H1 (cell line): ENCODE measurements at regions not wholly inside any gene's neighbourhood (a gene's known extent, or its start where the extent isn't known, plus 50 kb on each side); places are given as distances from the start of the nearest gene placed in this dataset.

Experiments
- BACH1 ChIP-seq: IDR thresholded peaks from 2 replicates; pipeline ENCODE4 v1.6.1; 2012; ENCODE audit warnings: low read length, improper control_type of control experiment
- CREB1 ChIP-seq: IDR thresholded peaks from 2 replicates; pipeline ENCODE4 v1.6.1; 2012; ENCODE audit warnings: inconsistent platforms
- EZH2 ChIP-seq: fragments of 200-600 bp; sonication (generic); IDR thresholded peaks from 2 replicates; pipeline ENCODE4 v1.7.1; 2012; ENCODE audit warnings: low read depth, mild to moderate bottlenecking, moderate library complexity, low read length, inconsistent platforms; ENCODE audit not compliant: severe bottlenecking
- NRF1 ChIP-seq: IDR thresholded peaks from 2 replicates; pipeline ENCODE4 v1.6.1; 2011; ENCODE audit warnings: mild to moderate bottlenecking, low read depth, low read length, improper control_type of control experiment
- TAF1 ChIP-seq: IDR thresholded peaks from 2 replicates; pipeline ENCODE4 v1.6.1; 2011; ENCODE audit warnings: mild to moderate bottlenecking, low read depth, low read length
- TBP ChIP-seq: IDR thresholded peaks from 2 replicates; pipeline ENCODE4 v1.6.1; 2011; ENCODE audit warnings: low read depth, low read length, improper control_type of control experiment
- TF ChIP-seq, protein P1 (sequence below), 3 experiments: IDR thresholded peaks; 1 replicate in 2 of 3; 2 replicates in 1 of 3; pipeline versions ENCODE4 v1.5.1 to v1.6.1; 2011; ENCODE audit warnings: low read length in 3 of 3, mild to moderate bottlenecking in 3 of 3, inconsistent platforms in 2 of 3, low read depth in 1 of 3, moderate library complexity in 1 of 3; ENCODE audit not compliant: insufficient read depth in 1 of 3; ENCODE audit errors: control extremely low read depth in 1 of 3

DNA sequence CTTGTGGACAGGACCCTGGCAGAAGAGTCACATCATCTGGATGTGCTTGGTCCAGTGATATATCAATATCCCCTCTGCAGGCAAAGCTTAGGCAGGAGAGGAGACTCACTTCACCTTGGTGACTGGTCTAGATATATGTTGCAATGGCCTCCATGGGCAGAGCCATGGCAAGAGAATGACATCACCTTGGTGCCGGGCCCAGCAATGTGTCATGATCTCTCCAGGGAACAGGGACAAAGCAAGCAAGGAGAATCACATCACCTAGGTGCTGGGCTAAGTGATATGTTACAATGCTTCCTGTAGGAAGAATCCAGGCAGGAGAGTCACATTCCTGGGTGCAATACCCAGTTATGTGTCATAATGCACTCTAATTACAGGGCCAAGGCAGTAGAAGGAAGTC, 2106.2 kb downstream of the TP53TG3F start:
- TF ChIP-seq, protein P1, sequence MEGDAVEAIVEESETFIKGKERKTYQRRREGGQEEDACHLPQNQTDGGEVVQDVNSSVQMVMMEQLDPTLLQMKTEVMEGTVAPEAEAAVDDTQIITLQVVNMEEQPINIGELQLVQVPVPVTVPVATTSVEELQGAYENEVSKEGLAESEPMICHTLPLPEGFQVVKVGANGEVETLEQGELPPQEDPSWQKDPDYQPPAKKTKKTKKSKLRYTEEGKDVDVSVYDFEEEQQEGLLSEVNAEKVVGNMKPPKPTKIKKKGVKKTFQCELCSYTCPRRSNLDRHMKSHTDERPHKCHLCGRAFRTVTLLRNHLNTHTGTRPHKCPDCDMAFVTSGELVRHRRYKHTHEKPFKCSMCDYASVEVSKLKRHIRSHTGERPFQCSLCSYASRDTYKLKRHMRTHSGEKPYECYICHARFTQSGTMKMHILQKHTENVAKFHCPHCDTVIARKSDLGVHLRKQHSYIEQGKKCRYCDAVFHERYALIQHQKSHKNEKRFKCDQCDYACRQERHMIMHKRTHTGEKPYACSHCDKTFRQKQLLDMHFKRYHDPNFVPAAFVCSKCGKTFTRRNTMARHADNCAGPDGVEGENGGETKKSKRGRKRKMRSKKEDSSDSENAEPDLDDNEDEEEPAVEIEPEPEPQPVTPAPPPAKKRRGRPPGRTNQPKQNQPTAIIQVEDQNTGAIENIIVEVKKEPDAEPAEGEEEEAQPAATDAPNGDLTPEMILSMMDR (IDR thresholded peaks at IDR 0.05; ENCODE audit: control extremely low read depth in 1 of 3, insufficient read depth in 1 of 3, low read depth in 1 of 3, low read length in 3 of 3) = no peak
- no peak for TF ChIP-seq TAF1
- TF ChIP-seq NRF1 = no peak
- TF ChIP-seq EZH2 = no peak
- TF ChIP-seq CREB1 = no peak
- no peak for TF ChIP-seq TBP
- TF ChIP-seq BACH1 = no peak
